Gastroesophageal sphincter (tissue), 3 donors: ENCODE measurements at regions not wholly inside any gene's neighbourhood (a gene's known extent, or its start where the extent isn't known, plus 50 kb on each side); places are given as distances from the start of the nearest gene placed in this dataset.

Experiments
- POLR2A ChIP-seq, 2 donors: fragments of 450-650 bp; IDR thresholded peaks; one replicate each; pipeline ENCODE4 v1.6.1; 2017; ENCODE audit warnings: antibody characterized with exemption in 2 of 2, mild to moderate bottlenecking in 2 of 2, moderate library complexity in 1 of 2
- POLR2AphosphoS5 ChIP-seq: sonication (generic); formaldehyde crosslinking; IDR thresholded peaks from one replicate; pipeline ENCODE4 v1.6.1; 2017; ENCODE audit warnings: antibody characterized with exemption
- TF ChIP-seq, protein P1 (sequence below), 4 experiments: fragments of 200-600 bp in 2 of 4; fragments of 450-650 bp in 2 of 4; sonication (generic) in 1 of 4; IDR thresholded peaks; one replicate each; pipeline ENCODE4 v1.5.1; 2017 to 2019; ENCODE audit warnings: antibody characterized with exemption in 4 of 4, mild to moderate bottlenecking in 2 of 4, moderate library complexity in 2 of 4

- TF ChIP-seq, protein P1, sequence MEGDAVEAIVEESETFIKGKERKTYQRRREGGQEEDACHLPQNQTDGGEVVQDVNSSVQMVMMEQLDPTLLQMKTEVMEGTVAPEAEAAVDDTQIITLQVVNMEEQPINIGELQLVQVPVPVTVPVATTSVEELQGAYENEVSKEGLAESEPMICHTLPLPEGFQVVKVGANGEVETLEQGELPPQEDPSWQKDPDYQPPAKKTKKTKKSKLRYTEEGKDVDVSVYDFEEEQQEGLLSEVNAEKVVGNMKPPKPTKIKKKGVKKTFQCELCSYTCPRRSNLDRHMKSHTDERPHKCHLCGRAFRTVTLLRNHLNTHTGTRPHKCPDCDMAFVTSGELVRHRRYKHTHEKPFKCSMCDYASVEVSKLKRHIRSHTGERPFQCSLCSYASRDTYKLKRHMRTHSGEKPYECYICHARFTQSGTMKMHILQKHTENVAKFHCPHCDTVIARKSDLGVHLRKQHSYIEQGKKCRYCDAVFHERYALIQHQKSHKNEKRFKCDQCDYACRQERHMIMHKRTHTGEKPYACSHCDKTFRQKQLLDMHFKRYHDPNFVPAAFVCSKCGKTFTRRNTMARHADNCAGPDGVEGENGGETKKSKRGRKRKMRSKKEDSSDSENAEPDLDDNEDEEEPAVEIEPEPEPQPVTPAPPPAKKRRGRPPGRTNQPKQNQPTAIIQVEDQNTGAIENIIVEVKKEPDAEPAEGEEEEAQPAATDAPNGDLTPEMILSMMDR (IDR thresholded peaks at IDR 0.05) = no peak
- TF ChIP-seq POLR2A (IDR thresholded peaks at IDR 0.05) (no peak), POLR2AphosphoS5 (no peak)
Observed at GRCh38 chr2:7449298-7449697, 532.1 kb downstream of the RNF144A start.
